K562 (cell line): ENCODE measurements at regions not wholly inside any gene's neighbourhood (a gene's known extent, or its start where the extent isn't known, plus 50 kb on each side); places are given as distances from the start of the nearest gene placed in this dataset.

ENCODE experiments used
- ATAC-seq: fragments of 200-7000 bp; cut with Tn5 transposase; 3 replicates; pipeline ENCODE4 v1.9.1; 2020; ENCODE audit warnings: moderate library complexity
- BruUV-seq: library from RNA; stranded (reverse); fragments of 400-500 nt; replicated peaks from 2 replicates; lab custom pipeline; 2021; lab: Mats Ljungman, UMichigan
- CTCF ChIA-PET: fragments of 300-600 bp; formaldehyde crosslinking; extraction: SDS; loops from one replicate; lab custom pipeline; 2021; ENCODE audit warnings: low intra/inter-chr PET ratio; lab: Yijun Ruan, JAX
- POLR2A ChIA-PET: fragments of 300-600, 350-650 bp; sonication (Branson Sonifier 250); formaldehyde crosslinking; extraction: SDS; loops from one replicate; lab custom pipeline; 2021; ENCODE audit warnings: antibody characterized with exemption, inconsistent platforms; lab: Yijun Ruan, JAX
- DNase-seq, 4 experiments: peaks; one replicate each; pipeline versions ENCODE4 v3.0.0 to v3.0.0-alpha.2; 2011 to 2018; ENCODE audit warnings: low spot score in 3 of 4, mixed read lengths in 3 of 4; ENCODE audit errors: extremely low read depth in 1 of 4
- FAIRE-seq: peaks from 2 replicates; lab custom pipeline; 2011; peaks lifted over from hg19 to GRCh38; lab: Jason Lieb, UNC
- H2AFZ ChIP-seq: 2 replicates; pipeline ENCODE4 v1.6.0; 2011; ENCODE audit warnings: low read depth, low read length, control low read depth, inconsistent platforms
- H3K27ac ChIP-seq: fragments of 200-600 bp; 3 replicates; pipeline ENCODE4 v1.8.0; 2011; ENCODE audit warnings: low read depth, mild to moderate bottlenecking, control low read depth, inconsistent platforms, low read length, moderate library complexity, mixed read lengths; ENCODE audit errors: extremely low read depth
- H3K27me3 ChIP-seq, 2 experiments: fragments of 300-600 bp in 1 of 2; 2 replicates in 1 of 2; 3 replicates in 1 of 2; pipeline versions ENCODE4 v1.6.0 to v1.8.0; 2011; ENCODE audit warnings: inconsistent platforms in 2 of 2, low read length in 2 of 2, mild to moderate bottlenecking in 1 of 2, mixed read lengths in 1 of 2, moderate library complexity in 1 of 2; ENCODE audit not compliant: control insufficient read depth in 2 of 2, insufficient read depth in 2 of 2
- H3K36me3 ChIP-seq: fragments of 300-600 bp; 3 replicates; pipeline ENCODE4 v1.8.0; 2011; ENCODE audit warnings: mild to moderate bottlenecking, low read length, inconsistent platforms; ENCODE audit not compliant: control insufficient read depth, insufficient read depth
- H3K4me1 ChIP-seq, 2 experiments: fragments of 200-600 bp in 1 of 2; replicated peaks in 1 of 2; 2 replicates in 1 of 2; 3 replicates in 1 of 2; pipeline versions ENCODE4 v1.5.1 to v1.8.0; 2011; ENCODE audit warnings: inconsistent platforms in 2 of 2, low read length in 2 of 2, mild to moderate bottlenecking in 1 of 2, mixed read lengths in 1 of 2, moderate library complexity in 1 of 2; ENCODE audit not compliant: control insufficient read depth in 2 of 2, insufficient read depth in 2 of 2
- H3K4me2 ChIP-seq: 2 replicates; pipeline ENCODE4 v1.6.1; 2011; ENCODE audit warnings: low read length, control low read depth, inconsistent platforms, mixed read lengths; ENCODE audit not compliant: insufficient read depth
- H3K4me3 ChIP-seq: fragments of 200-600 bp; sonication (generic), shearing (Covaris generic); 2 replicates; pipeline ENCODE4 v1.5.1; 2016; ENCODE audit warnings: control low read depth, inconsistent platforms
- H3K79me2 ChIP-seq: fragments of 200-600 bp; 3 replicates; pipeline ENCODE4 v1.8.0; 2011; ENCODE audit warnings: low read length, inconsistent platforms; ENCODE audit not compliant: control insufficient read depth, insufficient read depth
- H3K9ac ChIP-seq, 2 experiments: 2 replicates each; pipeline versions ENCODE4 v1.6.0 to v1.6.1; 2011; ENCODE audit warnings: low read depth in 2 of 2, low read length in 2 of 2, control low read depth in 1 of 2, inconsistent platforms in 1 of 2, mild to moderate bottlenecking in 1 of 2, mixed read lengths in 1 of 2; ENCODE audit not compliant: insufficient read depth in 1 of 2
- H3K9me1 ChIP-seq: one replicate; pipeline ENCODE4 v1.6.0; 2011; ENCODE audit warnings: inconsistent platforms, mild to moderate bottlenecking, low read length, moderate library complexity; ENCODE audit not compliant: control insufficient read depth, insufficient read depth
- H3K9me3 ChIP-seq: replicated peaks from 2 replicates; pipeline ENCODE4 v1.5.1; 2011; ENCODE audit warnings: low read depth, low read length, inconsistent platforms; ENCODE audit not compliant: control insufficient read depth, insufficient read depth
- H4K20me1 ChIP-seq: replicated peaks from 2 replicates; pipeline ENCODE4 v1.6.1; 2011; ENCODE audit warnings: low read length, inconsistent platforms, mixed read lengths; ENCODE audit not compliant: control insufficient read depth, insufficient read depth
- JUND ChIP-seq, 2 experiments: IDR thresholded peaks; 2 replicates in 1 of 2; 3 replicates in 1 of 2; pipeline ENCODE4 v1.6.1; 2011; ENCODE audit warnings: borderline replicate concordance in 2 of 2, low read depth in 2 of 2, low read length in 2 of 2, improper control_type of control experiment in 1 of 2, missing biosample characterization in 1 of 2, missing genetic modification characterization in 1 of 2, missing genetic modification reagents in 1 of 2
- L3MBTL2 ChIP-seq: fragments of 450-650 bp; IDR thresholded peaks from 2 replicates; pipeline ENCODE4 v1.6.1; 2016; ENCODE audit warnings: mild to moderate bottlenecking, moderate library complexity
- PRMT5 ChIP-seq: sonication (generic); formaldehyde crosslinking; IDR thresholded peaks from 2 replicates; pipeline ENCODE4 v1.5.0; 2020; ENCODE audit warnings: missing genetic modification reagents
- SMARCC2 ChIP-seq: fragments of 450-650 bp; IDR thresholded peaks from 2 replicates; pipeline ENCODE4 v1.6.1; 2017; ENCODE audit warnings: antibody characterized with exemption, moderate library complexity, mild to moderate bottlenecking, low read depth
- ZNF316 ChIP-seq: fragments of 450-650 bp; IDR thresholded peaks from 2 replicates; pipeline ENCODE4 v1.6.1; 2016
- WGBS: fragments of 100-300 bp; shearing (Covaris generic); methylation state at CpG from one replicate; pipeline ENCODE4 v1.1.6; 2016; ENCODE audit warnings: low coverage, mixed read lengths; ENCODE audit not compliant: insufficient coverage; ENCODE audit errors: missing lambda C conversion rate; 5-methylcytosine and 5-hydroxymethylcytosine counted together
- in situ Hi-C: fragments of 300-500 bp; cut with MboI; formaldehyde crosslinking; loops from 4 replicates; pipeline ENCODE4 v1.15.0; 2018; ENCODE audit warnings: inconsistent platforms, mixed read lengths
- intact Hi-C: fragments of 100-400 bp; cut with micrococcal nuclease; formaldehyde crosslinking; loops from 2 replicates; pipeline ENCODE4 v1.14.2; 2022

DNA sequence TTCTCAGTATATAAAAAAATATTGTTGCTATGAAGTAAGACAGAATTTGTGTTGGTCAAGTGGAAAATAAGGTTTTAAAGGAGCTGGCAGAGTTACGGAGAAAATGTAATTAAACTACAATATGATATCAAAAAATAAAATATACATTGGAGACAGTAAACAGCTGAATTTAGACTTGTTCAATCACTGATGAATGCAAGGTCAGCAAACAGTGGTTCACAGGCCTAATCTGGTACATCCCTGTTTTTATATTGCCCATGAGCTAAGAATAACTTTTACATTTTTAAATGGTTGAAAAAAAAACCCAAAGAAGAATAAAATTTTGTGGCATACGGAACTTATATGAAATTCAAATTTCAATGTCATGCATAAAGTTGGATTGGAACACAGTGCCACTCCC is 131.0 kb upstream of the TRIB2 start:
- H3K4me1 ChIP-seq = no peaks in the 10 kb centered on the region
- in situ Hi-C loops = no loop called here
- H4K20me1 ChIP-seq = no peaks in the 10 kb centered on the region
- H3K4me2 ChIP-seq = no peak overlapping the region
- ATAC-seq (no peak), DNase-seq (no peak), FAIRE-seq (no peak)
- no peak overlapping the region for H3K27ac ChIP-seq
- no peaks in the 10 kb centered on the region for H3K36me3 ChIP-seq
- intact Hi-C loops = no loop called here
- no peak overlapping the region for H3K4me3 ChIP-seq
- H3K79me2 ChIP-seq = no peaks in the 10 kb centered on the region
- H3K9me1 ChIP-seq = no peaks in the 10 kb centered on the region
- 65% methylated on average over 2 of the region's 2 CpGs for WGBS
- no peak overlapping the region for H3K9ac ChIP-seq
- no peaks in the 10 kb centered on the region for H3K27me3 ChIP-seq
- no peak for TF ChIP-seq SMARCC2
- TF ChIP-seq ZNF316 = peak; percentile 27; the same call in 1 of the 2 replicates
- no peaks in the 10 kb centered on the region for H3K9me3 ChIP-seq
- POLR2A ChIA-PET = interaction anchor here (0.6 to 1.2 kb wide), 3 partner anchors 8 to 385 kb away, joined by 3 read pairs; no protein-coding TSS in a partner anchor
- CTCF ChIA-PET = no interaction called here
- H2AFZ ChIP-seq = no peak overlapping the region
- no TSS peak for BruUV-seq

DNA sequence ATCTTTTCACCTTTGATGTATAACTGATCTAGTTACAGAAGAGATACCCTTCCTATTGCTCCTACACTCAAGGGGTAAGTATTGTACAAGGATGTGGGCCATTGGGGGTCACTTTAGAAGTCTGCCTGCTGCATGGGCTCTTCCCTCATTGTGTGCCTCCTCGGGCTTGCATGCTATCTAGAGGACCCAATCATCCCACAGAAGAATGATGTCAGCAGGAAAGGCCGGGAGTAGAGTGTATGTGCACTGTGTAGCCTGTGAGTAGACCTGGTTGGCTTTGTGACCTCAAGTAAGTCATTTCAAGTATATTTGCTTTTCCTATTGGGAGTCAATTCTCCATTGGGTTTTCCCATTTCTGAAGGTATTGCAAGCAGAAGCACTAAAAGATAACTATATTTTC is 129.5 kb upstream of the TRIB2 start:
- DNase-seq = peak in 1 of 4 experiments; percentile 23
- in situ Hi-C loops (no loop called here), intact Hi-C loops (no loop called here)

More for the DNA sequence above, 129.5 kb upstream of the TRIB2 start:
- no peaks in the 10 kb centered on the region for H3K79me2 ChIP-seq
- no peaks in the 10 kb centered on the region for H3K9me1 ChIP-seq
- WGBS = 9% methylated on average over 2 of the region's 2 CpGs
- FAIRE-seq (no peak), ATAC-seq (peak; percentile 64)
- POLR2A ChIA-PET = no interaction called here
- no peak overlapping the region for H3K4me2 ChIP-seq
- H4K20me1 ChIP-seq = no peaks in the 10 kb centered on the region
- no TSS peak for BruUV-seq
- H3K9ac ChIP-seq = no peak overlapping the region
- H2AFZ ChIP-seq = no peak overlapping the region
- H3K4me3 ChIP-seq = no peak overlapping the region
- H3K4me1 ChIP-seq = no peaks in the 10 kb centered on the region
- no peaks in the 10 kb centered on the region for H3K36me3 ChIP-seq
- H3K27me3 ChIP-seq = no peaks in the 10 kb centered on the region
- no peaks in the 10 kb centered on the region for H3K9me3 ChIP-seq
- TF ChIP-seq PRMT5 (CRISPR knock-in tag) = no peak
- TF ChIP-seq L3MBTL2 = no peak
- no peak for TF ChIP-seq JUND (IDR thresholded peaks at IDR 0.05; ENCODE audit: borderline replicate concordance, low read depth, low read length)
- 0 out of 3 replicates have a peak, but pooled peaks have one; percentile 21 for TF ChIP-seq JUND (tag; IDR thresholded peaks at IDR 0.05; ENCODE audit: borderline replicate concordance, low read depth, low read length)
- no peak overlapping the region for H3K27ac ChIP-seq
- CTCF ChIA-PET = interaction anchor here (0.6 kb wide), 1 partner anchor 74 kb away, joined by 3 read pairs; no protein-coding TSS in a partner anchor
